Activated T-cell treated with anti-CD3 and anti-CD28 coated beads, Interleukin-2, amount 50 U/mL, for 48 hours (primary cell): ENCODE measurements at regions not wholly inside any gene's neighbourhood (a gene's known extent, or its start where the extent isn't known, plus 50 kb on each side); places are given as distances from the start of the nearest gene placed in this dataset.

Experiments used
- DNase-seq, 2 experiments: peaks; one replicate each; pipeline ENCODE4 v3.0.0-alpha.2; 2020

DNA sequence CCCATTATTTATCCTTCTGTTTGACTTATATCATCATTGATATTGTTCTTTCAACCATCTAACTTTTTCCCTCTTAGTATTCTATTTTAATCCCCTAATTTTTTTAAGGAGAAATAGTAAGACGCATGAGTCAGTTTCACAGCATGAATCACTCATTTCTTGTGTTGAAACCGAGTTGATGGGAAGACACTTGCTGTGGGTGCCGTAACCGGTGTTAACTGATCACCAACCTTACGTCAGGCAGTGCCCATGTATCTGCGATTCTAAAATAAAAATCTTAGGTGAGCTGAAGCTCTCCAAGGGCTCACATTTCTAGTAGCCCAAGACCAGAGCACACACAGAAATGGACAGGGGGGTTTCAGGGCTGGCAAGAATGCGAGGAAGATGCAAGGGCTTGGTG, 348.1 kb downstream of the GALR1 start:
- no peak for DNase-seq

DNA sequence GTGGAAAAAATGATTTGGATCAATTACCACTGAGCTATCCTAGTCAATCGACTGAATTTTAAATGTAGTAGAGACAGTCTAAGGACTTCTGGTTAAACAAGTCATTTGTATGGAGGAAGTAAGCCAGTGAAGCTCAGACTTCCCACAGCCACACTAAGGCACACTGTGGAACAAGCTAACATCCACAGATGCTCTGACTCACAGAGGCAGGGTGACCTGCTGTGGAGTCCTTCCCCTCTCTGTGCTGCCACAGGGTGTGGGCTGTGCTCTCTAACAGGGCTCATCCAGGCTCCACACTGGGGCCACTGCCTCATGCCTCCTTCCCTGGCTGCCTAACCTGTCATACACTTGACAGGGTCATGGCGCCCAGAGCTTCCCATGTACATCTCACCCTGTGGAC, 351.0 kb downstream of the GALR1 start:
- DNase-seq: no peak

DNA sequence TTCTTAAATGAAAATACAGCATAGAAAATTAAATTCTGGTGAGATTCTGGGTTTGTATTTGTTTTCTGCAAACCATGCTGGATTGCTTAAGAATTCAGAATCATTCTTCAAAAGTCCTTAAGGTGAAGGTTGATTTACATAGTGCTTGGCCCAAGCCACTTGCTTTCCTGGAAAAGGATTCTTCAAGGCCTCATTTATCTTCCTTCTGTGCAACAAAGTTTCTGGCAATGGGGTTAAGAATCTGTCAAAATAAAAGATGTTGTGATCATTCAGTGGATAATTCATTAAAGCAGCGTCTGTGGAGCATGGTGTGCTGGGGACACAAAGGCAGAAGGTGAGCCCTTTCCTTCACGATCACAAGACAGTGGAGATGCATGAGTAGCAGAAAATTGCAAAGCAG, 351.9 kb downstream of the GALR1 start:
- no peak for DNase-seq

DNA sequence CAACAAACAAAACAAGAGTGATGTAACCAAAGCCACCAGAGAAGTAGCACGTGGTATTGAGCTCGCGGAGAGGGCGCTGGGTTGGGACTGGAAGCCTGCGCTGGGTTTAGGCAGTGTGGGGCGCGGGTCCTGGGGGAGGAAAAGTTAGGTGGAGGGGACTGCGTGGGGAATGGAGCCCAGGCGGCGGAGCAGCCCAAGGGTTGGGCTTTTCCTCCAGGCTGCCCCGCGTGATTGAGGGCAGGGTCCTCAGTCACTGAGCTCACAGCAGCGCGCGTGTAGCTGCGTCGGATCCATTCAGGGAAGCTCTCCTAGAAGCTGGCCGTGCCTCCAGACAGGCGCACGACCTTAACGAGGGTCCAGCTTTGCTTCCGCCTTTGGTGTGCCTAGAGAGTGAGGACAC, 357.4 kb downstream of the GALR1 start:
- DNase-seq: no peak

DNA sequence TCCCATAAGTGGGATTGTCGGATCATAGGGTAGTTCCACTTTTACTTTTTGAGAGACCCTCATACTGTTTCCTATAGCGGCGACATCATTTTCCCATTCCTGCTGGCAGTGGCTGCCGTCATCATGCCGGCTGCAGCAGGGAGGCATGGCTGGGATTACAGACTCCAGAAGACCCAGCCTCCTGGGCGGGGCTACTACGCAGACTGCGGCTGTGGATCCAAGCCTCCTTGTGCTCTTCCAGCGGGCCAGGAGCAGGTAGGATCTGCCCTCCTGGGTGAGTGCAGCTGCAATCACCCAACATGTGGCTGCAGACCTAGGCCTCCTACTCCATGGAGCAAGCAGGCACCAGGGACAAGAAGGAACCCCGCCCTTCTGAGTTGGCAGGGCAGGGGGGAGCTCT, 359.2 kb downstream of the GALR1 start:
- DNase-seq: no peak

DNA sequence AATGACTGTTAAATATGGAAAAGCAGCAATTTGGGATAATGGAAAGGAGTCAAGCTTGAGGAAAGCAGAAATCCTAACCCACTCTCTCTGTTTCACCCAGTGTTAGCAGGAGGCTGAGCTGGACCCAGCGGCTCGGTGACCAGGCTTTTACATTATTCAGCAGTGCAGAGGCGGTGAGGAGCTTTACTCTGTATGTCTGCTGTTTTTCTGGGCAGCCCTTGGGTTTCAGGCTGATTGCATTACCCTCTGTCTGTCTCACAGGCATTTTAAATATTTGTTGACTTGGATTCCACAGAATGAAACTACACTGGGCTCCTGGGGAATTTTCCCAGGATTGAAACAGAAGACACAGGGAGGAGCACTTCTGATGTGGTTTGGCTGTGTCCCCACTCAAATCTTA, 368.0 kb downstream of the GALR1 start:
- DNase-seq: no peak

DNA sequence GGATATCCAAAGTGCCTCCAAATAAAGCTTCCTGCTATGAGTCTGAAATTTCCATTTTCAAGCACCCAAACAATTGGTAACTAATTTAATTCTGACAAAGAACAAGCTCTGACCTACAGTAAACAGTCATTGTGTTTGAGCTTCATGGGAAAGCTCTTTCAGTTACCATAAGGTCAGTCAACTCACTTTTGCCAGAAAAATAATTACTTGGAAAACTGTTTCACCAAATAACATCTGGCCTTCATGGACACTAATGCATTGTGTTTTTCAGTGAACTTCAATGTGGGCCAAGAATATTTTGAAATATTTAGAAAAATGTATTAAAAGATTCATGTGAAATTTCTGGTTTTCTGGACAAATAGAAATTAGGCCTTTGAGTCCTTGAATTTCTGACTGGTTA, 369.9 kb downstream of the GALR1 start:
- DNase-seq: no peak

DNA sequence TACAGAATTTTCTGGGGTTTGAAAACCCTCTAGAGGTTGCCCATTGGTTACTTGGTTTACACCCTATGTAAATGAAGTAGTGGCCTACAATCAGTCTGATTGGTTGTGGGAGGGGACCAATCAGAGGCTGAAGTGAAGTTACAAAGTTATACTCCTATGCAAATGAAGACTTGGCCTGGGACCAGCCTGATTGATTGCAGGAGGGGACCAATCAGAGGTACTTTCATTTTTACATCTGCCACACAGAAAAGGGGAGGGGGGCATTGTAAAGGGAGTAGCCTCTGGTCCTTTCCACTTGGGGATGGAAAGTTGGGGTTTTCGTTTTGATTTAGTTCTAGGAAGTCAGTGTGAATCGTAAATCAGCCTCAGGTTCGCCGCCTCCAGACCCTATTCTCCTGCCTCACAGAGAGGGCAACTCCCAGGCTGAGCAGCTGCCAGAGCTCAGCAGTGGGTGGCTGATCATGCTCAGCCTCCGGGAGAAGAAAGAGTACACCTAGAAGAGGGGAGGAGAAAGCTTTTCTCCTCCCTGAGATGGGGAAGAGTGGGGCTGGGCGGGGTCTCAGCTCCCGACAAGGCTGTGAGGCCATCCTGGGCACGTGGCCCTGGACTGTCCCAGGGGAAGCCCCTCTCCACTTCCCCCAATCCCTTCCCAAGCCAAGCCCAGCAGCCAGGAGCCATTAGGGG, 372.5 kb downstream of the GALR1 start:
- DNase-seq: peak; percentile 21 to 24

DNA sequence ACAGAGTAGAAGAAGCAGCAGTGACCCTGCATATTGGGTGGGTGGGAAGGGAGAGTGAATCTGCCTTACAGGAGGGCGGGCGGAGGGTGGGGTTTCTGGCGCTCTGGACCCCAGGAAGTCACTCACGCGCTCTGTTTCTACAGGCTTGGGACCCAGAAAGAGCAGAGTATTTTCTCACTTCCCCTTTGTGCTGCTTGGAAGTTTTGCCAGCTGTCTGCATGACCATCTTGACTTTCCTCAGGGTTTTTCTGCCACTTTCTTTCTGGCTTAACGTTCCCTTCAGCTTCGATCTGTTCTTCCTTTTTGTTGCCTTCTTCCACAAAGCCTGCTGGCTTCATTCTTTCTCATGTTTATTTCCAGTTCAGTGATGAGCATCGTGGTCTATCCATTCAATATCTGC, 383.1 kb downstream of the GALR1 start:
- DNase-seq: no peak

DNA sequence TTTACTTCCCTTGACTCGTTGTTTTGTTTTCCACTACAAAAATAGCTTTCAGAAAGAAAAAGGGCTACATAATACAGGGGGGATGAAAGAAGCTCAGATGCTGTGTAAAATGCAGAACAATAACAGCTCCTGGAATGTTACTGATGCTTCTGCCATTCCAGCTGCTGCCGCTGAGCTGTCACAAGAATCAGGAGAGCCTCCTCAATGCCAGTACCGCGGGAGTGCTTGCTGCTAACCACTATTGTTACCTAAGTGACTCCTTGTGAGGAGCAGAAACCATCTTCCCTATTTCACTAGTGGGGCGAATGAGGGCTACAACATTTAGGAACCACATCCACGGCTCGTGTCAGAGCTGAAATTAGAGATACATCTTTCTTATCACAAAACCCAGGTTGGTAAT, 384.8 kb downstream of the GALR1 start:
- no peak for DNase-seq

DNA sequence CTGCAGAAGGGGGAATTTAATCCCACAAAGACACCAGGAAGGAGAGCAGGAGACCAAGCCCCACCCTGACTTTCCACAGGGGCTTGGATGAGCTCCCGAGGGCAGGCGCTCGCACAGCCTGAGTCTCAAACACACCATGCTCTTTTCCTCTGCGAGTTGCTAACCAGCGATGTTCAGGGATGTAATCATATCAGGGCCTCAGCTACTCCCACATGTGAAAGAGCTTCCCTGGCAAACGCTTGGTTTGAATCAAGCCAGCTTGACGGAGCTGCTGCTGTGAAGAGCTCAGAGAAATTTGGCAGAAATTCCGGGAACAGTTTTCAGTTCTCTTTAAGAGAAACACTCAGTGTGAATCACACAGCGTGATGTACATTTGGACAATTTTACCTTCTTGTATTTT, 385.8 kb downstream of the GALR1 start:
- DNase-seq: no peak

DNA sequence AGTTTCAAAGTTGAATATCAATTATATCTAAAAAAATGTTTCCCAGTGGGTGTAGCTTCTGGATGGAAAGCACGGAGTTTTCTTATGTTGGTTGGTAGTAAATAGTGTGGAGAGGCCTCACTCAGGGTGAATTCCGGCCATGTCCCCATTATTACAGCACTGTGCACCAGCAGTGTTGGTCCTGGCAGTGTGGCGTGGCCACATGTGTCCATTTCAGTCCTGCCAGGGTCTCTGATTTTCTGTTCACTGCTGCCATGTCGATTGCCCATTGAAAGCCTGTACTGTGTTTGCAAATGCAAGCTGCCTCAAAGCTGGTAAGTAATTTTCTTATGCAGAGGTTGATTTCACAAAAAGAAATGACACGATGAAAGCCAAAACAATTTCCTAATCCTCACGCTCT, 386.2 kb downstream of the GALR1 start:
- DNase-seq: no peak

DNA sequence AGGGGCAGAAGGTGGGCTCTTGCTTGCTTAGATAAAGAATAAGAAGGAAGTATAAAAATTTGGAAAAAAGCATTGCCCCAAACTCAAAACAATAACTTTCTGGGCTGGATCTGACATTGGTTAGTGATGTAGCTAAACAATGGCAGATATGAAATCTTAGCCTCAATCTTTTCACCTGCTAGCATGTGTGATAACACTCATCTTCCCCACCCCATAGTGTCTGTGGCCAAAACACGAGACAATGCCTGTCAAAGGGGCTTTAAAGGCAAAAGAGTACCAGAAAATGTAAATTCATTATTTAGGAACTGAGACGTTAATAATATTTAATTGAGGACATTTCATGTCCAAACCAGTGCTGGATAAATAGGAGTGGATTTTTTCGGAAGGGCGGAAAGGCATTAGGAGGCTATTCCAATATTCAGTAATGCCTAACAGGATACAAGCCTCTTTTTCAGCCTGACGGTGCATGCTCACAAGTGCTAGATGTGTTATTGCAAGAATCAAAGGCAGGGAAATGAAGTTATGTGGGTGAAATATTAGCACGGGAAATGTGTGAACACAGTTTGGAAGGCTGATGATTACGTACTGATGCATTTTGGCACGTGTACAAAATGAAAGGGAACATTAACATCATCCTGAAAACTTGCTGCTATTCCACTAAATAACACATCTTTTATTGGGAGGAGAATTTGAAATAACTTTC, 395.7 kb downstream of the GALR1 start:
- no peak for DNase-seq

DNA sequence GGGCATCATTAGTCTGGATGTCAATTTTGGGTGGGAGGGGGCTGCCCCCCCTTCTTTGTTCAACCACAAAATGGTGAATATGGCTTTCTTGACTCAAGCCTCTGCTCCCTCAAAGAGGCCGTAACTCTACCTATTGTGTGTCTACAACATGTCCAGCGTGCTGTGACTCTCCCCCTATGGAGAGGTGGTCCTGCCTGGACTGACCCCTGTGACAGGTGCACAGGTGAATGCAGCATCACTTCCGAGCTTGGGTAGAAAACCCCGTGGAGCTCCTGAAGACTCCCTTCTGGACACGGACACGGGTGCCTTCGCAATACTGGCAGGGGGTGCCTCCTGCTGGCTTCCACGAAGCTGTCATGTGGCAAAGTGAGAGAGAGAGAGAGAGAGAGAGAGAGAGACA, 397.8 kb downstream of the GALR1 start:
- no peak for DNase-seq

DNA sequence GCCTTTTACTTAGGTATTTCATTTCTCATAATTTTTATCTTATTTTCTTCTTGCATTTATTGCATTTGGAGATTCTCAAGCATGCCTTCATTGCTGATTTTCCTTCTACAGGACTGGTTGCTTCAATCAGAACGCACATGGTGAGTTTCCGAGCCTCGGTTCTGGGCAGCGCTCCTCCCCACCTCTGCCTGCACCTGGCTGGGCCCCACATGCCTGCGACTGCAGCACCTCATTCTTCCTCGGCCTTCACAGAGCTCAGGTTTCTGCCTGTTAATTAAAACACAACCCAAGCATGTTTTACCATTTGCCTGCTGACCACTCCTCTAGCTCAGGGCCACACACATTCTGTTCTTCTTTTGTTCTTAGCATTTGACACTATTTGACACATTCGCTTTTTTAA, 398.8 kb downstream of the GALR1 start:
- no peak for DNase-seq

DNA sequence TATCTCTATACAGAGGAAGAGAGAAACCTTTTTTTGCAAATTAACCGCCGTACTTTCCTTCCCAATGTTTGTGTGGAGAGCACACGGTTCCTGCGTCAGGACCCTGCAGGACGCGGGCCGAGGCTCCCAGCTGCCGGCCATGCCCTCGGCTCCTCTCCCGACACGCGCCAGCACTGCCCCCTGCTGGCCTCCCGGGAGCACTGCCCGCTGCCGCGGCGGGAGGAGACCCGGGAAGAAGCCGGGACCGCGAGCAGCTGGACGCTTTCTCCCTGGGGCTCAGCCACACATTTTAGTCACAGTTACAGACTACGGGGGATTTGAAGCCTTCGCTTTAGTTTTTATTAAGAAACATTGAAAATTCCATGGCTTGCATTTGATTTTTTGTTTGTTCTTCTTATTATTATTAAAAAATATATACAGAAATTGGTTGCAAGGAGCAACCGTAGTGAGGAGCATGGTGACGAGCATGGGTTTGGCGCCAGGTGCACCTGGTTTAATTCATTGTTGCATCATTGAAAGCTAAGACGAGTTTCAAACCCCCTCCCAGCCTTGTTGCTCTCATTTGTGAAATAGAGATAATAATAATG, 401.2 kb downstream of the GALR1 start:
- peak; percentile 77 to 80 for DNase-seq

DNA sequence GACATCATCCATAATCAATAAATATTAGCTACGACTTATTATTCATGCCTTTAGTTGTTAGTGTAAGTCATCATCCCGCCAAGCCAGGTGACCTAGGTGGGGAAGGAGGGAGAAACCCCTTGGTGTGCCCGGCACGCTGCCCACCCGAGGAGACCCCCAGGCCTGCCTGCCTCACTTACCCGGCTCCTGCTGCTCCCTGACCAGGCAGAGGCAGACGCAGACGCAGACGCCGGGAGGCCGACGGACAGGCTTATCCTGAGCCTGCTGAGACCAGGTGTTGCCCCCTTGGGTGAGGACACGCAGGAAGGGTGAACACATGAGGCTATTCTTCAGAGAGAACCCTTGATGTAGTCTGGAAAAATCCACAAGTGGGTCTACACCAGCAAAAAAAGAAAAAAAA, 401.8 kb downstream of the GALR1 start:
- DNase-seq: no peak

DNA sequence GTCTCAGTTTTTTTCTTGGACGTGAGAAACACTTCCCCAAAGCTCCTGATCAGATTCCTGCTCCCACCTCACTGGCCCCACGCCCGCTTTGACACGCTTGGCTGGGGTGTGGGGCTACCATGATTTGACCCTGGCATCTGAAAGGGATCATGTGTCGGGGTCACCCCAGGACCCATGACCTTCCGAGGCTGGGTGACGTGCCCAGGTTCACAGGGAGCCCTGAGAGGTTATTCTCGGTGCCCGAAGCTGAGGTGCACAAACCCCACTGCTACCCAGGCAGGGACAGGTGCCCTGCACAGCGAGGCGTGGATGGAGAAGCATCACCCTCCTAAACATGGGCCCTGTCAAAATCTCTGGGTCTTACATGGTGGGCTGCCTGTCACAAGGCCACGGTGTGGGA, 404.1 kb downstream of the GALR1 start:
- DNase-seq: no peak

DNA sequence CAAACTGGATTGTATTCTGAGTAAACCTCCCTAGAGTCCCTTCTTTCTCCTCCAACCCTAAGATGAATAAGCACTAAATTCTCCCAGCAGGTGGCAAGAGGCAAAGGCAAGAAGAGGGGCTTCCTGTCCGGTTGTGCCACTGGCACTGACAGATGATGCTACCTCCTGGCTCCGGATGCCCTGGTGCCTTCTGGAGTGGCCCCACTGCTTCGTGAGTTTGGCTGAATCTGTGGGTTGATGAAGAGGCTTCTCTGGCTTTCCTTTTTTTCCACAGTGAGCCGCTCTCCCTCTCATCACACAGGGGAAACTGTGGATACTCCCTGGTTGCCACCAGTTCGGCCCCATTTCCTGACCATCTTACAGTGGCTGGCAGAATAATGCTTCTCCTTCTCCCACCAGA, 404.7 kb downstream of the GALR1 start:
- no peak for DNase-seq

DNA sequence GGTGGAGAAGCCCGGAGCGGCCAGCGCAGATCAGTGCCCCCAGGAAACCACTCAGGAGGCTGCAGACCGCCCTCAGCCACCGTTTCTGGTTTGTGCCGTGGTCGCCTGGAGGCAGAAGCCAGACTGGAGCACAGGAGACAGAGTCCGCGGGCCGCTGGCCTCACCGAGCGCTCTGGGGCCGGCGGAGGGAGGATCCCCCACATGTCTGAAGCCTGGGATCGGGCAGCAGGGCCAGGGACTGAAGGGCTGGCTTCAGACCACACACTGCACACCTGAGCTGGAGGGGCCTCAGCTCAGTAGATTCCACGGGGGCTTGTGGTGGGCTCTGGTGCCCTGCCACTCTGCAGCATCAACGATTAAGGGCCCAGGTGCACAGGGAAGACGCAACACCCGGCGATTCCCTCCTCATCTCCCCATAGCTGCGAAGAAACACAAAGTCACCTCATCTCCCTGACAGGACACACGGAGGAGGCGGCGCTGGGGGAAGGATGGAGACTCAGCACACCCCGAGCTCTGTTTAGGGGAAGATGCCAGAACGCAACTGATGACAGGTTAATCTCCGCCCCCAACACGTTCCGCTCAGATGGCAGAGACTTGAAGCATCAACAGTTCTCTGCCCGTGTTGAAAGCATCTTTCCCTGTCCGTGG, 408.1 kb downstream of the GALR1 start:
- DNase-seq: no peak

DNA sequence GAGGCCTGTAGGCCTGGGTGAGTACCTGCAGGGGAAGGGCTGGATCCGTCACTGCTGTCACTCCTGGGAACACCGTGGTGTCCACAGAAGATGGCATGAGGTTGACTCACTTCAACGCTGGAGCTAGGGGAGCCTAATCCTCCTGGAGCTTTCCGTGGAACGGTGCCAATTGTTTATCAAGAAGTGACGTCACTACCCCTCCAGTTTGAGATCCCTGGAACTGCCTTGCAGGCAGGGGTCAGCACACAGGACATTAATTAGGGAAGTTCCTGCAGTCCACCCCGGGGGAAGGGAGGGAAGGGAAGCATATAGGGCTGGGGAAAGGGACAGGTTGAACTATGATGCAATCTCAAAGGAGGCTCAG, 408.6 kb downstream of the GALR1 start:
- DNase-seq: no peak

DNA sequence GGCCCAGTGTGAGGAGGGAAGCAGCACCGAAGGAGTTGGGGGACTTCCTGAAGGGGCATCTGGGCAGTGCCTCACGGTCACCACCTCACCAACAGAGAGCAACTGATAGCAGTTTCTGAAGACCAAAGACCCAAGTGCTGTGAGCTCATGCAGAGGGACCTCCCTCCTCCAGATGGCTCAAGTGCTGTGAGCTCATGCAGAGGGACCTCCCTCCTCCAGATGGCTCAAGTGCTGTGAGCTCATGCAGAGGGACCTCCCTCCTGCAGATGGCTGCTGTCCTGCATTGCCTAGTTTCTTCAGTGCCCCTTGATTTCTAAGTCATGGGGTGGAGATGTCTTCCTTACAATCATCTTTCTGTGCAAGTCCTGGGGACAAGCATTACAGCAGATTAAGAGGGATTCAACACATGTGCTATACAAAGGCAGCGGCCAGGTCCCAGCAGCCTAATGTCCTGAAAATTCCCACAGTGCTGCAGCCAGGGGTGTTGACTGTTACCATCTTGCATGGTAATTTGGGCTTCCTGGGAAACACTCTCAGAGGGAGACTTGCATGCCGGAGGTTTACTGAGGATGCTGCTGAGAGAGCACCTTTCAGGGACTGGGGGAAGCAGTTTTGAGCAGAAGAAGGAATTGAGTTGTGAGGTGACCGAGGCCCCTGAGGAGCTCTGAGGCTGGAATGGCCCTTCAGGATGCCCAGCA, 409.3 kb downstream of the GALR1 start:
- DNase-seq: no peak

DNA sequence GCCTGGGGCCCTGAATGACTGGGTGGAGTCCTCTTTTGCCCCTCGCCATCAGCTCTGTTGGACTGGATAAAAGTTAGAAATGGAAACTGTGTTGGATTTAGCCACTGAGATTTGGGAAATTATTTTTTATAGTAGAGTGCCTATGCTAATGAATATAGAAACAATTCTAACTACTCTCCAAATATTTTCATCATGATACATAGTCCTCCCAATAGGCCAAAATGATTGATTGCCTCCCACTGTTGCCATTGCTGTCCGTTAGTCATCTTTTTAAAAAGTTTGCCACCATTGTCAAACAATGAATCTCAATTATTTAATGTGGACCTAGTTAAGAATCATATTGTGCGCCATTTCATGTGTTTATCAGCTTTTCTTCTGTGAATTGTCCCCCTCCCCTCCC, 417.0 kb downstream of the GALR1 start:
- DNase-seq: no peak

DNA sequence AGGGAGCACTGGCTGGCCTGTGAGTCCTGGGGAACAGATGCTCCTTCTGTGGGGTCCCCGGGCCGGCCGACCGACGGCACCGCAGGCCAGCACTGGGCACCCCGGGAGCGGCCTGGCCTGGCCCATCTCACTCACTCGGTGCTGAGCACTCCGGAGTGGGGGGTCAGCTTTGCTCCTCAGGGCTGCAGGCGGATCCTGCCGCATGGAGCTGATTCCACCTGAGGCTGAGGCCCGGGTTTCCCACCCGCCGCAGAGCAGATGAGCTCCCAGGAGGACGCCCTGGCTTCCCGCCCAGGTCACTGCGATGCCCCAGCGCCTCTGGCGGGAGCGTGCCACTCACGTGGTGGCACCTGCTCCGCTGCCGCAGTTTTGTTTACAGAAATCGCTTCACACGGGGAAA, 418.6 kb downstream of the GALR1 start:
- no peak for DNase-seq
